A673 (cell line): ENCODE measurements at regions not wholly inside any gene's neighbourhood (a gene's known extent, or its start where the extent isn't known, plus 50 kb on each side); places are given as distances from the start of the nearest gene placed in this dataset.

Experiments used
- BruUV-seq: library from RNA; stranded (reverse); fragments of 400-500 nt; replicated peaks from 2 replicates; lab custom pipeline; 2021; lab: Mats Ljungman, UMichigan
- CTCF ChIA-PET: fragments of 300-600 bp; sonication (Branson Sonifier 250); formaldehyde crosslinking; loops from one replicate; lab custom pipeline; 2022; ENCODE audit warnings: antibody characterized with exemption; lab: Charles Lee
- POLR2A ChIA-PET: fragments of 300-600 bp; sonication (Branson Sonifier 250); formaldehyde crosslinking; loops from one replicate; lab custom pipeline; 2022; ENCODE audit warnings: antibody characterized with exemption; ENCODE audit not compliant: low non-redundant PET; lab: Charles Lee
- DNase-seq: peaks from one replicate; pipeline ENCODE4 v3.0.0-alpha.2; 2015; ENCODE audit warnings: low spot score
- H3K27ac ChIP-seq: fragments of 200-600 bp; sonication (generic); 2 replicates; pipeline ENCODE4 v1.5.1; 2016; ENCODE audit warnings: mixed run types, low read depth, mild to moderate bottlenecking, mixed read lengths, antibody characterized with exemption, low read length; ENCODE audit not compliant: poor library complexity, severe bottlenecking
- H3K27me3 ChIP-seq: fragments of 200-600 bp; sonication (generic); replicated peaks from 2 replicates; pipeline ENCODE4 v1.6.1; 2017; ENCODE audit warnings: mixed run types, low read depth, mild to moderate bottlenecking, mixed read lengths, antibody characterized with exemption, low read length; ENCODE audit not compliant: insufficient read depth, poor library complexity
- H3K36me3 ChIP-seq: fragments of 200-600 bp; sonication (generic); 2 replicates; pipeline ENCODE4 v1.6.1; 2016; ENCODE audit warnings: mixed run types, mild to moderate bottlenecking, mixed read lengths, antibody characterized with exemption, low read length; ENCODE audit not compliant: insufficient read depth, poor library complexity, severe bottlenecking
- H3K4me1 ChIP-seq: fragments of 200-600 bp; sonication (generic); 2 replicates; pipeline ENCODE4 v1.6.1; 2017; ENCODE audit warnings: mixed run types, mild to moderate bottlenecking, mixed read lengths, antibody characterized with exemption, low read length; ENCODE audit not compliant: insufficient read depth, poor library complexity, severe bottlenecking
- H3K4me3 ChIP-seq: fragments of 200-600 bp; sonication (generic); 2 replicates; pipeline ENCODE4 v1.5.1; 2016; ENCODE audit warnings: low read depth, mixed run types, mild to moderate bottlenecking, mixed read lengths, low read length; ENCODE audit not compliant: poor library complexity, severe bottlenecking
- H3K9me3 ChIP-seq: fragments of 200-600 bp; sonication (generic); 2 replicates; pipeline ENCODE4 v1.6.1; 2016; ENCODE audit warnings: mixed run types, low read depth, mild to moderate bottlenecking, mixed read lengths, antibody characterized with exemption, low read length; ENCODE audit not compliant: poor library complexity, severe bottlenecking
- EZH2 ChIP-seq: fragments of 200-600 bp; sonication (generic); IDR thresholded peaks from 2 replicates; pipeline ENCODE4 v1.6.1; 2017; ENCODE audit warnings: borderline replicate concordance, low read depth, mild to moderate bottlenecking, mixed read lengths, antibody characterized with exemption, low read length; ENCODE audit not compliant: poor library complexity, severe bottlenecking
- intact Hi-C: fragments of 100-400 bp; cut with micrococcal nuclease; formaldehyde crosslinking; loops from one replicate; pipeline ENCODE4 v1.10.0; 2022; ENCODE audit not compliant: unreplicated experiment
- TF ChIP-seq, protein P1 (sequence below): fragments of 300-800, 200-600 bp; sonication (generic); conservative IDR thresholded peaks from 2 replicates; pipeline ENCODE4 v1.5.1; 2017; ENCODE audit warnings: low read depth, mild to moderate bottlenecking, antibody characterized with exemption, low read length, moderate library complexity, mixed read lengths

DNA sequence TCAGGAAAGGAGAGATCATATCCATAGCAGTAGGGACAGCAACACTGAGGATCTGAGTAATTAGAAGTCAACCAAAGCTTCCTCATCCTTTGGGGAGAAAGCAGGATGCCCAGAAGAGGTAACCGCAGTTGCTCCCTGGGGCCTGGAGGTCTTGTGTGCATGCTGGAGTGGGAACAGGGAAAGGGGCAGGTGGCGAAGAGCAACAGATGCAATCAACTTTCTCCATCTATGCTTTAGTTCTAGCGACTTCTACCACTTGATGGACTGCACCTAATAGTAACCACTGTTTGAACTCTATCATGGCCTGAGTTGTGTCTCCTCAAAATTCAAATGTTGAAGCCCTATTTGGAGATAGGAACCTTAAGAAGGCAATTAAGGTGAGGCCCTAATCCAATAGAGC lies 503.8 kb downstream of the NPIPA7 start:
- no TSS peak for BruUV-seq
- TF ChIP-seq EZH2 = no peak
- TF ChIP-seq, protein P1, sequence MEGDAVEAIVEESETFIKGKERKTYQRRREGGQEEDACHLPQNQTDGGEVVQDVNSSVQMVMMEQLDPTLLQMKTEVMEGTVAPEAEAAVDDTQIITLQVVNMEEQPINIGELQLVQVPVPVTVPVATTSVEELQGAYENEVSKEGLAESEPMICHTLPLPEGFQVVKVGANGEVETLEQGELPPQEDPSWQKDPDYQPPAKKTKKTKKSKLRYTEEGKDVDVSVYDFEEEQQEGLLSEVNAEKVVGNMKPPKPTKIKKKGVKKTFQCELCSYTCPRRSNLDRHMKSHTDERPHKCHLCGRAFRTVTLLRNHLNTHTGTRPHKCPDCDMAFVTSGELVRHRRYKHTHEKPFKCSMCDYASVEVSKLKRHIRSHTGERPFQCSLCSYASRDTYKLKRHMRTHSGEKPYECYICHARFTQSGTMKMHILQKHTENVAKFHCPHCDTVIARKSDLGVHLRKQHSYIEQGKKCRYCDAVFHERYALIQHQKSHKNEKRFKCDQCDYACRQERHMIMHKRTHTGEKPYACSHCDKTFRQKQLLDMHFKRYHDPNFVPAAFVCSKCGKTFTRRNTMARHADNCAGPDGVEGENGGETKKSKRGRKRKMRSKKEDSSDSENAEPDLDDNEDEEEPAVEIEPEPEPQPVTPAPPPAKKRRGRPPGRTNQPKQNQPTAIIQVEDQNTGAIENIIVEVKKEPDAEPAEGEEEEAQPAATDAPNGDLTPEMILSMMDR = no peak
- CTCF ChIA-PET = no interaction called here
- no peak overlapping the region for H3K4me3 ChIP-seq
- no peaks in the 10 kb centered on the region for H3K36me3 ChIP-seq
- H3K4me1 ChIP-seq = no peaks in the 10 kb centered on the region
- H3K27ac ChIP-seq = no peak overlapping the region
- intact Hi-C loops = no loop called here
- no peak for DNase-seq
- POLR2A ChIA-PET = no interaction called here
- H3K27me3 ChIP-seq = no peaks in the 10 kb centered on the region
- H3K9me3 ChIP-seq = no peaks in the 10 kb centered on the region

DNA sequence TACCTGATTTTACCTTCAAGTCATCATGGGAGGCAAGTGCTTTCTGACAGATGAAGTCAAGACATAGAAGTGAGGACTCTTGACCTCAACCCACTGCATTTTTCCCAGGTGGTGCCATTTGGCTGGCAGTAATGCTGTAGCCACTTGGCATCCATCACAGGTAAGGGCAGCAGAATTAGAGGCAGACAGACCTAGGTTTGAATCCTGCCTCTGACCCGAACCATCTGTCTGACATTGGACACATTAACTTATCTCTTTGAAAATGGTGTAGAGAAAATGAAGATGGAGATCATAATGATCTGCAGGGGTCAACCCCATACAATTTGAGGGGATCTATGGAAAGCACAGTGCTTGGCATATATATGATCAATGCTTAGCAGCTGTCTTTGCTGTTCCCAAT lies 505.5 kb downstream of the NPIPA7 start:
- Histone ChIP-seq H3K36me3 (no peaks in the 10 kb centered on the region), H3K4me1 (no peaks in the 10 kb centered on the region), H3K9me3 (no peaks in the 10 kb centered on the region), H3K4me3 (no peak overlapping the region), H3K27me3 (no peaks in the 10 kb centered on the region), H3K27ac (no peak overlapping the region)
- ChIA-PET CTCF (no interaction called here), POLR2A (no interaction called here)
- intact Hi-C loops = no loop called here
- DNase-seq = no peak
- TF ChIP-seq, protein P1 = no peak
- TF ChIP-seq EZH2 = no peak
- BruUV-seq = no TSS peak

GRCh38 chr16:16887193-16887592 lies 508.3 kb downstream of the NPIPA7 start:
- no peaks in the 10 kb centered on the region for H3K4me1 ChIP-seq
- no peaks in the 10 kb centered on the region for H3K9me3 ChIP-seq
- H3K4me3 ChIP-seq = no peak overlapping the region
- no peak for DNase-seq
- TF ChIP-seq, protein P1 = no peak
- no peak for TF ChIP-seq EZH2
- intact Hi-C loops = no loop called here
- POLR2A ChIA-PET = no interaction called here
- BruUV-seq = no TSS peak
- H3K27ac ChIP-seq = no peak overlapping the region
- H3K27me3 ChIP-seq = no peaks in the 10 kb centered on the region
- CTCF ChIA-PET = no interaction called here
- no peaks in the 10 kb centered on the region for H3K36me3 ChIP-seq
